ENCODE measurements at regions not wholly inside any gene's neighbourhood (a gene's known extent, or its start where the extent isn't known, plus 50 kb on each side); places are given as distances from the start of the nearest gene placed in this dataset.

DNA sequence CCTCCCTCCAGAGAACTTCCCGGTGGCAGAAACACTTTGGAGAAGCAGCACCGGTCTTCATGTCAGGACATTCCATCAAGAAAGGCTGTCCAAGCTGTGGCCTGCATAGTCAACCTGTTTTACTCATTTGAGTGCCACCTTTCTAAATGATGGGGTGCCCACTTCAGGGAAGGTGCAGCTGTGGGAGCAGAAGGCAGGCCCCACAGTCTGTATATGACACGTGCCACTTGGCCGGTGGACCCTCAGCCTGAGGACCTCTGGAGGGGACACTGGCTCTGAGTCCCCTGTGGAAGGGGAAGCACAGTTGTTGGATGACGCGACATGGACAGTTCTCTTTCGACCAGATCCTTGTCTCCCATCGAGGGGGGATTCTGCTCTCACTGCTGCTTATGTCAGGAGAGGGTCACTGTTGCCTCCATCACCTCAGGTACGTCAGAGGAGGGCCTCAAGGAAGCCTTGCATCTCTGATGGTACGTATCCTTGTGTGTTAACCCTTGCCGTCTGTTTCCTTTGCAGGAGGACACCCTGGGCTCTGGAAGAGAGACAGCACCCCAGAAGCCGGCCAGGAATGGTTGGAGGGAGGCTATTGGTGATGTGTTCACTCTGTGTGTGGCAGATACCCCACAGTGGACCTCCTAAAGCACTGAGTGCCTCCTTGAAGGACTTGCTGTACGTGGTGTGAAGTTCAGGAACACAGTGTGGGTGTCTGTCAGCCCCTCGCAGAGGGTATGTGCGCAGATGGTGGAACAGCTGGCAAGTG is 132.1 kb upstream of the RTL1 start:
- no peak for TF ChIP-seq GATA3 (IDR thresholded peaks at IDR 0.05; ENCODE audit: low read depth, low read length)
- no peak for TF ChIP-seq GATA2 (IDR thresholded peaks at IDR 0.05; ENCODE audit: low read depth, low read length)

DNA sequence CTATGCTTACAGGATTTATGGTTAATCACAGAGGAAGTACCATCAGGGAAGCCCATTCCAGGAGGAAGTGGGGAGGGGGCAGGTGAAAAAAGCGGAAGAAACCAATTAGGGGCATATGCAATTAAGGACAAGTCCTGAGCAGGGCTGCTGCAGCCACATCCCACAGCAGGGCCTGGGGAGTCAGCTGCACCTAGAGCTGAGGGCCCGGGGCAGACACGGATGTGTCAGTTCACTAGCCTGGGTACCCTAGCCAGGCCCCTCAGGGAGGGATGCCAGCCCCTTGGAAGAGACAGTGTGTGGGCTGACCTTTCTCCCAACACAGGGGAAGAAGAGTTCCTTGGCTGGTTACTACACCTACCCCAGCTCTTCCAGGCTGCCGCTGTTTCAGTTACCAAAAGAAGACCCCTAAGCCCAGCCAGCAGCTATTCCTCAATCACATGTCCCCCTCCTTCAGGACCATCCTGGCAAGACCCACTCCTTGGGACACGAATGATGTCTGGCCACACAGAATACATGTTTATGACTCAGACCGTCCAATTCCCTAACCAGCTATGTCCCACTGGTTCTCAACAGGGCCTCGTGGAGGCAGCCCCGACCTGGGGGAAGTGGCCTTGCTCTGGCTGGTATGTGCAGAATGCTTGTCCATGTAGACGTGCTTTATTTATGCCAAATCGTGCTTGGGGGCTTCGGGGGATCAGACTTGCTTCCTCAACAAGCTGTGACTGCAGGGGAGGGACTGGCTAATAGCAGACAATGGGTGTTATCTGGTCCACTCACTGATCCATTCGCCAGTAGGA is 133.7 kb upstream of the RTL1 start:
- no peak for TF ChIP-seq GATA2 (IDR thresholded peaks at IDR 0.05; ENCODE audit: low read depth, low read length)
- TF ChIP-seq GATA3 (IDR thresholded peaks at IDR 0.05; ENCODE audit: low read depth, low read length), result no peak

DNA sequence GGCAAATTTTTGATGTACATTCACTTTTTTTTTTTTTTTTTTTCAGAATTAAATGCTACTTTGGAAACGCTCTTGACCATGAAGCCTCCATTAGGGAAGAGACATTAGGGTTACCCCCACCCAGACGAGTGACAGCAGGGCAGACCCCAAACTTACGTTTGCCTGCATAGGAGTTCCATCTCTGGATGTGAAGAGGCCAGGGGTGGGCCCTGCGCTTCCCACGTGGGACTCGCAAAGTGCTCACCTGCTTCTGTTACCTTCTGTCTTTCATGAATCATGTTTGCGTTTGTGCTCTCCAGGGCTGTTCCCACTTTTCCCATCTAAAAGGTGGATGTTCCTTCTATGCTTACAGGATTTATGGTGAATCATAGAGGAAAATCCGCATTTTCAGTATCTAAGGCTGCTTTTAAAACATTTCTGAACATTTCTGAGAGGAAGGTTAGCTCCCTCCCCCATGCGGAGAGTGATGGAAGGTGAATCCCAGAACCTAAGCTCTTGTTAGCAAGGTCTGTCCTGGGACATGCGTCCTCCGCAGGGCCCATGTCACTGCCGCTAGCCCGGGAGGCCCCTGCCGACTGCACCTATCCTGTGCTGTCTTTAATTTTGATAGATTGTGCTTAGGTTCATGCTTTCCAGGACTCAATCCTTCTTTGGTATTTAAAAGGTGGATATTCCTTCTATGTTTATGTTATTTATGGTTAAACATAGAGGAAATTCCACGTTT is 135.7 kb upstream of the RTL1 start:
- TF ChIP-seq GATA3 (IDR thresholded peaks at IDR 0.05; ENCODE audit: low read depth, low read length) (no peak), GATA2 (IDR thresholded peaks at IDR 0.05; ENCODE audit: low read depth, low read length) (no peak)

DNA sequence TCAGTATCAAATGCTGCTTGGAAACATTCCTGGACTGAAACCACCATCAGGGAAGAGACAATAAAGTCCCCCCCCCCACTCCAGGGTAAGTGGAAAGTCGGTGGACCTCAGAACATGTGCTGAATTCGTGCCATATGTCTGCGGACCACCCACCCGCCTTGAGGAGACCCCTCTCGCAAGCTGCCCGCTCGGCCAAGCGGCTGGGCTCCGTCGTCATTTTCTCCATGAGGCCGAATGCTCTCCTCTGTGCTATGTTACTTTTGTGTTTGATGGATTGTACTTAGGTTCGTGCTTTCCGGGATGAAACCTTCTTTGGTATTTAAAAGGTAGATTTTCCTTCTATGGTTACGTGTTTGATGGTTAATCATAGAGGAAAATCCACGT is 136.2 kb upstream of the RTL1 start:
- TF ChIP-seq GATA2 (IDR thresholded peaks at IDR 0.05; ENCODE audit: low read depth, low read length) (no peak), GATA3 (IDR thresholded peaks at IDR 0.05; ENCODE audit: low read depth, low read length) (no peak)

DNA sequence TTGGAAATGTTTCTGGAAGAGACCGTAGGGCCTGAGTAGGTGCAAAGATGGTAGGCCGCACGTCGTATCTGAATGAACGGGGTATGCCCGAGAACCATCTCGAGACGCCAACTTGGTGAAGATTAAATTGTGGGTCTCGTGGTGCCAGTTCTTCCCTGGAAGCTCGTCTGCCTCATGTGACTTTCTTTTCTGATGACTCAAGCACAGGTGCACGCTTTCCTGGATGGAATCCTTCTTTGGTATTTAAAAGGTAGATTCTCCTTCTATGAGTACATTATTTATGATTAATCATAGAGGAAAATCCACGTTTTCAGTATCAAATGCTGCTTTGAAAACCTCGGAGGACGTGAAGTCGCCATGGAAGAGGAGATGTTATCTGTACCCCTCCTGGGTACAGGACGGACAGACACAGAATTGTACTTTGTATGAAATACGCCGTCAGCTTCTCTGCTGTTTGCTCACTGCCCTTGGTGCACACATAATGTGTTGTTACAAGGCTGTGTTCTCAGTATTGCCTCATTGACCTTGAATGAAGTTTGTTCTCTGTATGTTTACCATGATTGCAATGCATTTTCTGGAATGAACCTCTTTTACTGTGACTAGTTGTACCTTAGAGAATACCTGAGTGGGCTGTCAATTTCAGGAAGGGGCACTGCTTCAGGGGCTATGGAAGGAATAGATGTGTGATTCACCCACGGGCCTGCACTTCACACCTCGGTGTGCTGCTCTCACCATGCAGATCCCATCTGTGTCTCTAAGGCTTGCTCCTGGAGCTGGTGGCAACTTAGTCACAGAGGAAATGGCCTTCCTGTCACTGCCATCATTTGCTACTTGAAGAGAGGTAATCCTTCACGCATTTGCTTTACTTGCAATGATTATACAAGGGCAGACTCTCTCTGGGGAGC is 137.3 kb upstream of the RTL1 start:
- TF ChIP-seq GATA3 (IDR thresholded peaks at IDR 0.05; ENCODE audit: low read depth, low read length) (no peak), GATA2 (IDR thresholded peaks at IDR 0.05; ENCODE audit: low read depth, low read length) (no peak)

DNA sequence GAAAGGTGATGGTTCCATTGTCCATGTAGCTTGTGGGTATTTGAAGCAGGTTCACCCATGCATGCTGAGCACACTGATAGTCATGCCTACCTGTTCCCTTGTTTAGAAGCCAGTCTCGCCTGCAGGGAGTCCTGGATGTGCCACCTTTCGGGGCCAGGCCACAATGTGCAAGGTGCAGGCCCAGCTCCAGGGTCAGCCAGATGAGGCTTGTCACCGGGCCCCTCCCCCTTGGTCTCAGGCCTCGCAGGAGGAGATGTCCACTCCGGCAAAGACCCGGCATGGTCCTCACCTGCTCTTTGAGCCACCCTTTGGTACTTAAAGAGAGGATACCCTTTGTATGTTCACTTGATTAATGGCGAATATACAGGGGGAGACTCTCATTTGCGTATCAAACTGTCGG is 140.4 kb upstream of the RTL1 start:
- TF ChIP-seq GATA3 (IDR thresholded peaks at IDR 0.05; ENCODE audit: low read depth, low read length), result no peak
- no peak for TF ChIP-seq GATA2 (IDR thresholded peaks at IDR 0.05; ENCODE audit: low read depth, low read length)

DNA sequence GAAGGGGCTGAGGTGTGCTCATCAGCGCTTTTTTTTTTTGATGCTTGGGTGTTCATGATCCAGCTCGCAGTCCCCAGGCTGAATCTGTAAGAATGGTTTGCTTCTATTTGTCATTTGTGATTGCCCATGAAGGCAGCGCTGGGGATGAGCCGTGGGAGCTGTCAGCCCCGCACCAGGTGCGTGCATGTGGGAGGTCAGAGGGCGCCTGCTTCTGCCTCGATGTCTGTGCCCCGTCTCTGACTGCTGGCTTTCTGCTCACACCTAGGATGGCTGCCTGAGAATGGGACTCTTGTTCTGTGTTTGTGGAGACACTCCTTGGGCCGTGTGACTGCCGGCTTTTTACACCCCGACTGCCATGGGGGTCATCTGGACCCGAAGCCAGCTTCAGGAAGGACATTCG is 141.2 kb upstream of the RTL1 start:
- TF ChIP-seq GATA2 (IDR thresholded peaks at IDR 0.05; ENCODE audit: low read depth, low read length) (no peak), GATA3 (IDR thresholded peaks at IDR 0.05; ENCODE audit: low read depth, low read length) (no peak)

DNA sequence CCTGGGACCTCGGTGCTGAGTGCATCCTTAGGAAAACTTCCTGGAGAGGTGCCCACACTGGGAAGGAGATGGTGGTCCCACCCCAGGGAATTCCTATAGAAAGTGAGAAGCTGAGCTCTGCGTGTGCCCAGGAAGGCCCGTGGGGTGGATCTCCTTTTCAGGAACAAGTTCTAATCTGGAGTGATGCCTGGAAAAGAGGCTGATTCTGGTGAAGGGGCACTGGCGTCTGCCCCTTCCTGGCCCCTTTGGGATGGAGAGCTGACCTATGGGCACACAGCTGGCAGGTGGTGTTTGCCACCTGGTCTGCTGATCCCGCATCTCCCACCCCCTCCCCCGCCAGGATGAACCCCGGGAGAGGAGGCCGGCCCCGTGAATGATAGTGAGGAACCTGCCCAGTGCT is 142.0 kb upstream of the RTL1 start:
- TF ChIP-seq GATA3 (IDR thresholded peaks at IDR 0.05; ENCODE audit: low read depth, low read length), result no peak
- no peak for TF ChIP-seq GATA2 (IDR thresholded peaks at IDR 0.05; ENCODE audit: low read depth, low read length)

DNA sequence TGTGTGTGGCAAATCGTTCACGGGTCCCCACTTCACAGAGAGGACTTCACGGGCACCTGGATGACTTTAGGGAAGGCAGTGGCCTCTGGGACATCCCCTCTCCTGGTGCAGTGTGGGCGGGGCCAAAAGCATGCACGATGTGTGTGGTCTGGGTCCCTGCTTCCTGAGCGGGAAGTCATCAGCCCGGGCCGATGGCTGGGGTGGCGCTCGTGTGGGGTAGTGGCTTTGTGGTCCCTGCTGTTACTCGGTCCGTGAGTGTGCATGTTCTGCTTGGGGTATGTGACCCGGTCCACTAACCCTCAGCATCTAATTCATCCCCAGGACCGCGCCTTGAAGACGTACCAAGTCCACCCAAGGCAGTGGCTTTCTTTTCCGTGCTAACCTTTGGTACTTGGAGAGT is 142.5 kb upstream of the RTL1 start:
- TF ChIP-seq GATA2 (IDR thresholded peaks at IDR 0.05; ENCODE audit: low read depth, low read length) (no peak), GATA3 (IDR thresholded peaks at IDR 0.05; ENCODE audit: low read depth, low read length) (no peak)

DNA sequence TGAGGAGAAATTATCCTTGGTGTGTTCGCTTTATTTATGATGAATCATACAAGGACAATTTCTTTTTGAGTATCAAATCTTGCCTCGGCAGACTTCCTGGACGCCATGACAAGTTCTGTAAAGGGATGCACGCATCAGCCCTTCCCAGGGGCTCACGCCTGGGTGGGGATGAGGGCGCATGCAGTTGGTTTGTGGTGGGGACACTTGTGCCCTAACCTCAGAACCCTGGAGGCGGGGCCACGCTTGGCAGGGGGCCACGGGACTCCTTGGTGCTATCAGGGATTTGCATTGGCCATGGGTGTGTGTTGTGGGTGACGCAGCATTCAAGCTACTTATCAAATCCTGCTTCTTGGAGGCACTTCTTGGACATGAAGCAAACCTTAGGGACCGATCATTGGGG is 143.8 kb upstream of the RTL1 start:
- no peak for TF ChIP-seq GATA2 (IDR thresholded peaks at IDR 0.05; ENCODE audit: low read depth, low read length)
- no peak for TF ChIP-seq GATA3 (IDR thresholded peaks at IDR 0.05; ENCODE audit: low read depth, low read length)

DNA sequence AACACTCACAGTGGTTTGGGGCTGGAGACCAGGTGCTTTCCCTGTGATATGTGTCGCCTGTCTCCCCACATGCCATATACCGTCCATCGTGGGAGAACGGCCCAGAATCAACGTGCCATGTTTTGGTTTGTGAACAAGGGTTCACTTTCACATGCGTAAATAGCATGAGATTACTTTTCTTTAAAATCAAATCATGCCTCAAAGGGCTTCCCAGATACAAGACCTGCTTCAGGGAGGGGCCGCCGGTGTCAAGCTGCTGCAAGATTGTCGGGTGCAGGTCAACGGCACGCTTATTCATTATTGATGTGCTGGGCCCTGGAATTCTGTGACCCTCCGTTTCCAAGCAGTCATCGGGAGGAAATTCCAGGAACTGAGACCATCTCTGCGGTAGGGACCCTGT is 145.2 kb upstream of the RTL1 start:
- TF ChIP-seq GATA3 (IDR thresholded peaks at IDR 0.05; ENCODE audit: low read depth, low read length), result no peak
- TF ChIP-seq GATA2 (IDR thresholded peaks at IDR 0.05; ENCODE audit: low read depth, low read length), result no peak

DNA sequence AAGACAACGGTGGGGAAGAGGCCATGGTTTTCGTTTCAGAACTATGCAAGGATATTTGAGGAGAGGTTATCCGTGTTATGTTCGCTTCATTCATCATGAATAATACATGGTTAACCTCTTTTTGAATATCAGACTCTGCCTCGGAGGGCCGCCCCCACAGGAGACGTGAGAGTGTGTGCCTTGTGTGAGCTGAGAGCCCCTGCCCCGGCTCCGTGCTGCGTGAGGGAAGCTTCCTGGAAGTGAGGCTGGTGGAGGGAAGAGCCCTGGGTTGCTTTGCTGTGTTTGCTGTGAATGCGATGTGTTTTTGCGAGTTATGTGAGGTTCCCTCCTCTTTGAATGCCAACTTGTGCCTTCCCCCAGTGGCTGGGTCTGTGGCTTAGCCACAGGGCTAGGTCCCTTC is 146.0 kb upstream of the RTL1 start:
- TF ChIP-seq GATA3 (IDR thresholded peaks at IDR 0.05; ENCODE audit: low read depth, low read length) (no peak), GATA2 (IDR thresholded peaks at IDR 0.05; ENCODE audit: low read depth, low read length) (no peak)

DNA sequence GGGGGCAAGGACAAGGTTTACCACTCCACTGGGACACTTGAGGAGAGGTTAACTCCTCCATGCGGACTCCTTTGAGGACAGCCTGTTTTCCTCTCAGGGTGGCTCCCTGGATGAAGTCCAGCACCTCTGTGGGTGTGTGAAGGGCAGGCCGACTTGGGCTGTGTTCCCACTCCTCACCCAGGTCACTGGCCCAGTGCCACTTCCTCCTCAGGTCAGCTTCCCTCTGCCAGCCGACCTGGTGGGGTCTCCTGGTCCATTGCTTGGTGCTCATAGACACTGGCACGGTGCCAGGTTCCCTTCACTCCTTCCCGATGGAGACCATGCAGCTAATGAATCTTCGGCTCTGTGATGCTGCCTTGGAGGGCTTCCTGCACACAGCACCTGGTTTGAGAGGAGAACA is 146.4 kb upstream of the RTL1 start:
- no peak for TF ChIP-seq GATA2 (IDR thresholded peaks at IDR 0.05; ENCODE audit: low read depth, low read length)
- TF ChIP-seq GATA3 (IDR thresholded peaks at IDR 0.05; ENCODE audit: low read depth, low read length), result no peak
